IPS-15b (cell line): ENCODE measurements at regions not wholly inside any gene's neighbourhood (a gene's known extent, or its start where the extent isn't known, plus 50 kb on each side); places are given as distances from the start of the nearest gene placed in this dataset.
"Not testable (repeated sequence)": the region's sequence is repeated elsewhere in the genome, so short reads cannot be mapped to it uniquely, and the experiment has no call there.

Experiments used
- H3K27me3 ChIP-seq: one replicate; pipeline ENCODE4 v1.6.1; 2013; ENCODE audit warnings: low read length; ENCODE audit not compliant: control insufficient read depth, insufficient read depth
- H3K36me3 ChIP-seq: one replicate; pipeline ENCODE4 v1.6.1; 2013; ENCODE audit warnings: low read length; ENCODE audit not compliant: control insufficient read depth, insufficient read depth
- H3K4me1 ChIP-seq: one replicate; pipeline ENCODE4 v1.6.1; 2013; ENCODE audit warnings: mild to moderate bottlenecking, low read length; ENCODE audit not compliant: control insufficient read depth, insufficient read depth
- H3K4me3 ChIP-seq: one replicate; pipeline ENCODE4 v1.5.1; 2013; ENCODE audit warnings: low read depth, low read length
- H3K9ac ChIP-seq: one replicate; pipeline ENCODE4 v1.6.1; 2013; ENCODE audit warnings: low read depth, mild to moderate bottlenecking, low read length
- H3K9me3 ChIP-seq: one replicate; pipeline ENCODE4 v1.6.1; 2013; ENCODE audit warnings: mild to moderate bottlenecking, low read length; ENCODE audit not compliant: control insufficient read depth, insufficient read depth

- Histone ChIP-seq H3K27me3 (no peaks in the 10 kb centered on the region), H3K4me3 (no peak overlapping the region), H3K9ac (no peak overlapping the region), H3K4me1 (no peaks in the 10 kb centered on the region), H3K36me3 (no peaks in the 10 kb centered on the region), H3K9me3 (no peaks in the 10 kb centered on the region)
Measured at GRCh38 chr2:23028106-23028505, 356.9 kb upstream of the KLHL29 start.

GRCh38 chr2:23029111-23029510 is 355.9 kb upstream of the KLHL29 start:
- no peaks in the 10 kb centered on the region for H3K36me3 ChIP-seq
- H3K4me1 ChIP-seq: no peaks in the 10 kb centered on the region
- no peak overlapping the region for H3K9ac ChIP-seq
- no peaks in the 10 kb centered on the region for H3K9me3 ChIP-seq
- H3K27me3 ChIP-seq: no peaks in the 10 kb centered on the region
- no peak overlapping the region for H3K4me3 ChIP-seq

- Histone ChIP-seq H3K9me3 (no peaks in the 10 kb centered on the region), H3K4me3 (no peak overlapping the region), H3K27me3 (no peaks in the 10 kb centered on the region), H3K36me3 (no peaks in the 10 kb centered on the region), H3K4me1 (no peaks in the 10 kb centered on the region), H3K9ac (no peak overlapping the region)
Measured at GRCh38 chr2:23029951-23030350, 355.0 kb upstream of the KLHL29 start.

- H3K36me3 ChIP-seq: no peaks in the 10 kb centered on the region
- no peaks in the 10 kb centered on the region for H3K9me3 ChIP-seq
- H3K4me1 ChIP-seq: no peaks in the 10 kb centered on the region
- H3K9ac ChIP-seq: no peak overlapping the region
- H3K4me3 ChIP-seq: no peak overlapping the region
- H3K27me3 ChIP-seq: no peaks in the 10 kb centered on the region
Measured at GRCh38 chr2:23034996-23035395, 350.0 kb upstream of the KLHL29 start.

GRCh38 chr2:23036629-23037028 is 348.4 kb upstream of the KLHL29 start:
- Histone ChIP-seq H3K9ac (no peak overlapping the region), H3K9me3 (no peaks in the 10 kb centered on the region), H3K36me3 (no peaks in the 10 kb centered on the region), H3K4me3 (no peak overlapping the region), H3K4me1 (no peaks in the 10 kb centered on the region), H3K27me3 (no peaks in the 10 kb centered on the region)

GRCh38 chr2:23037596-23037995 is 347.4 kb upstream of the KLHL29 start:
- Histone ChIP-seq H3K9ac (no peak overlapping the region), H3K36me3 (no peaks in the 10 kb centered on the region), H3K4me1 (no peaks in the 10 kb centered on the region), H3K27me3 (no peaks in the 10 kb centered on the region), H3K9me3 (no peaks in the 10 kb centered on the region), H3K4me3 (no peak overlapping the region)

GRCh38 chr2:23041443-23041842 is 343.5 kb upstream of the KLHL29 start:
- Histone ChIP-seq H3K9ac (no peak overlapping the region), H3K4me1 (no peaks in the 10 kb centered on the region), H3K9me3 (no peaks in the 10 kb centered on the region), H3K4me3 (no peak overlapping the region), H3K27me3 (no peaks in the 10 kb centered on the region), H3K36me3 (no peaks in the 10 kb centered on the region)

- Histone ChIP-seq H3K4me1 (no peaks in the 10 kb centered on the region), H3K9ac (no peak overlapping the region), H3K27me3 (no peaks in the 10 kb centered on the region), H3K4me3 (no peak overlapping the region), H3K9me3 (no peaks in the 10 kb centered on the region), H3K36me3 (no peaks in the 10 kb centered on the region)
Measured at GRCh38 chr2:23042216-23042906, 342.6 kb upstream of the KLHL29 start.

GRCh38 chr2:23050388-23050787 is 334.6 kb upstream of the KLHL29 start:
- Histone ChIP-seq H3K36me3 (no peaks in the 10 kb centered on the region), H3K4me1 (no peaks in the 10 kb centered on the region), H3K9ac (no peak overlapping the region), H3K9me3 (no peaks in the 10 kb centered on the region), H3K4me3 (no peak overlapping the region), H3K27me3 (no peaks in the 10 kb centered on the region)

- Histone ChIP-seq H3K9ac (no peak overlapping the region), H3K9me3 (no peaks in the 10 kb centered on the region), H3K36me3 (no peaks in the 10 kb centered on the region), H3K4me3 (no peak overlapping the region), H3K27me3 (no peaks in the 10 kb centered on the region), H3K4me1 (no peaks in the 10 kb centered on the region)
Measured at GRCh38 chr2:23053601-23054000, 331.4 kb upstream of the KLHL29 start.

GRCh38 chr2:23055251-23055650 is 329.7 kb upstream of the KLHL29 start:
- no peaks in the 10 kb centered on the region for H3K9me3 ChIP-seq
- no peaks in the 10 kb centered on the region for H3K27me3 ChIP-seq
- no peaks in the 10 kb centered on the region for H3K4me1 ChIP-seq
- no peak overlapping the region for H3K9ac ChIP-seq
- no peak overlapping the region for H3K4me3 ChIP-seq
- H3K36me3 ChIP-seq: no peaks in the 10 kb centered on the region

- not testable (repeated sequence) for H3K9ac ChIP-seq, H3K27me3 ChIP-seq, H3K4me3 ChIP-seq, H3K9me3 ChIP-seq, H3K36me3 ChIP-seq, H3K4me1 ChIP-seq
Measured at GRCh38 chr2:23056846-23057245, 328.1 kb upstream of the KLHL29 start.
